ENCODE measurements at regions not wholly inside any gene's neighbourhood (a gene's known extent, or its start where the extent isn't known, plus 50 kb on each side); places are given as distances from the start of the nearest gene placed in this dataset.

- no peak for TF ChIP-seq CTCF (IDR thresholded peaks at IDR 0.05)
- TF ChIP-seq POLR2A (IDR thresholded peaks at IDR 0.05): no peak
Observed at GRCh38 chr12:131210506-131211339, 257.0 kb downstream of the ADGRD1 start.

Data from lower leg skin (tissue), 3 donors.